ENCODE measurements at regions not wholly inside any gene's neighbourhood (a gene's known extent, or its start where the extent isn't known, plus 50 kb on each side); places are given as distances from the start of the nearest gene placed in this dataset.

GRCh38 chr14:54132496-54132895 lies 175.9 kb upstream of the BMP4 start:
- no peak for TF ChIP-seq POLR2AphosphoS5 (IDR thresholded peaks at IDR 0.05; ENCODE audit: low read depth, low read length)
- no peak for TF ChIP-seq TAF1 (IDR thresholded peaks at IDR 0.05; ENCODE audit: borderline replicate concordance, low read depth, low read length)
- TF ChIP-seq POLR2A (IDR thresholded peaks at IDR 0.05; ENCODE audit: low read depth, low read length): no peak
- FAIRE-seq: no peak
- DNase-seq (ENCODE audit: insufficient read length): no peak

- no peak for TF ChIP-seq TAF1 (IDR thresholded peaks at IDR 0.05; ENCODE audit: borderline replicate concordance, low read depth, low read length)
- no peak for TF ChIP-seq POLR2A (IDR thresholded peaks at IDR 0.05; ENCODE audit: low read depth, low read length)
- no peak for TF ChIP-seq POLR2AphosphoS5 (IDR thresholded peaks at IDR 0.05; ENCODE audit: low read depth, low read length)
- DNase-seq (ENCODE audit: insufficient read length): no peak
- FAIRE-seq: no peak
Observed at GRCh38 chr14:54133896-54134295, 177.3 kb upstream of the BMP4 start.

- TF ChIP-seq POLR2AphosphoS5 (IDR thresholded peaks at IDR 0.05; ENCODE audit: low read depth, low read length): no peak
- no peak for TF ChIP-seq POLR2A (IDR thresholded peaks at IDR 0.05; ENCODE audit: low read depth, low read length)
- no peak for TF ChIP-seq TAF1 (IDR thresholded peaks at IDR 0.05; ENCODE audit: borderline replicate concordance, low read depth, low read length)
- no peak for DNase-seq (ENCODE audit: insufficient read length)
- FAIRE-seq: no peak
Observed at GRCh38 chr14:54135804-54136280, 179.2 kb upstream of the BMP4 start.

GRCh38 chr14:54136894-54137613 lies 180.4 kb upstream of the BMP4 start:
- TF ChIP-seq POLR2AphosphoS5 (IDR thresholded peaks at IDR 0.05; ENCODE audit: low read depth, low read length) (no peak), POLR2A (IDR thresholded peaks at IDR 0.05; ENCODE audit: low read depth, low read length) (no peak), TAF1 (IDR thresholded peaks at IDR 0.05; ENCODE audit: borderline replicate concordance, low read depth, low read length) (no peak)
- FAIRE-seq: no peak
- no peak for DNase-seq (ENCODE audit: insufficient read length)

- FAIRE-seq (no peak), DNase-seq (ENCODE audit: insufficient read length) (no peak)
- TF ChIP-seq TAF1 (IDR thresholded peaks at IDR 0.05; ENCODE audit: borderline replicate concordance, low read depth, low read length): no peak
- TF ChIP-seq POLR2A (IDR thresholded peaks at IDR 0.05; ENCODE audit: low read depth, low read length): no peak
- TF ChIP-seq POLR2AphosphoS5 (IDR thresholded peaks at IDR 0.05; ENCODE audit: low read depth, low read length): no peak
Observed at GRCh38 chr14:54137614-54137961, 181.0 kb upstream of the BMP4 start.

- DNase-seq (ENCODE audit: insufficient read length): no peak
- no peak for TF ChIP-seq POLR2A (IDR thresholded peaks at IDR 0.05; ENCODE audit: low read depth, low read length)
- TF ChIP-seq POLR2AphosphoS5 (IDR thresholded peaks at IDR 0.05; ENCODE audit: low read depth, low read length): no peak
- no peak for TF ChIP-seq TAF1 (IDR thresholded peaks at IDR 0.05; ENCODE audit: borderline replicate concordance, low read depth, low read length)
- FAIRE-seq: no peak
Observed at GRCh38 chr14:54138024-54138353, 181.4 kb upstream of the BMP4 start.

- FAIRE-seq (no peak), DNase-seq (ENCODE audit: insufficient read length) (no peak)
- TF ChIP-seq POLR2AphosphoS5 (IDR thresholded peaks at IDR 0.05; ENCODE audit: low read depth, low read length) (no peak), TAF1 (IDR thresholded peaks at IDR 0.05; ENCODE audit: borderline replicate concordance, low read depth, low read length) (no peak), POLR2A (IDR thresholded peaks at IDR 0.05; ENCODE audit: low read depth, low read length) (no peak)
Observed at GRCh38 chr14:54138354-54139038, 181.9 kb upstream of the BMP4 start.

- FAIRE-seq (no peak), DNase-seq (ENCODE audit: insufficient read length) (no peak)
- TF ChIP-seq POLR2A (IDR thresholded peaks at IDR 0.05; ENCODE audit: low read depth, low read length): no peak
Observed at GRCh38 chr14:54140551-54140950, 183.9 kb upstream of the BMP4 start.

GRCh38 chr14:54146601-54147000 lies 190.0 kb upstream of the BMP4 start:
- FAIRE-seq: no peak

GRCh38 chr14:54147282-54147681 lies 190.7 kb upstream of the BMP4 start:
- FAIRE-seq (no peak), DNase-seq (ENCODE audit: insufficient read length) (no peak)
- no peak for TF ChIP-seq POLR2AphosphoS5 (IDR thresholded peaks at IDR 0.05; ENCODE audit: low read depth, low read length)
- TF ChIP-seq POLR2A (IDR thresholded peaks at IDR 0.05; ENCODE audit: low read depth, low read length): no peak
- TF ChIP-seq TAF1 (IDR thresholded peaks at IDR 0.05; ENCODE audit: borderline replicate concordance, low read depth, low read length): no peak

More at GRCh38 chr14:54146601-54147000, 190.0 kb upstream of the BMP4 start:
- no peak for DNase-seq (ENCODE audit: insufficient read length)
- TF ChIP-seq POLR2A (IDR thresholded peaks at IDR 0.05; ENCODE audit: low read depth, low read length) (no peak), TAF1 (IDR thresholded peaks at IDR 0.05; ENCODE audit: borderline replicate concordance, low read depth, low read length) (no peak), POLR2AphosphoS5 (IDR thresholded peaks at IDR 0.05; ENCODE audit: low read depth, low read length) (no peak)

GRCh38 chr14:54147758-54148157 lies 191.1 kb upstream of the BMP4 start:
- FAIRE-seq (no peak), DNase-seq (ENCODE audit: insufficient read length) (no peak)
- no peak for TF ChIP-seq POLR2AphosphoS5 (IDR thresholded peaks at IDR 0.05; ENCODE audit: low read depth, low read length)
- TF ChIP-seq POLR2A (IDR thresholded peaks at IDR 0.05; ENCODE audit: low read depth, low read length): no peak
- TF ChIP-seq TAF1 (IDR thresholded peaks at IDR 0.05; ENCODE audit: borderline replicate concordance, low read depth, low read length): no peak

- FAIRE-seq: no peak
- no peak for DNase-seq (ENCODE audit: insufficient read length)
- TF ChIP-seq TAF1 (IDR thresholded peaks at IDR 0.05; ENCODE audit: borderline replicate concordance, low read depth, low read length): no peak
- no peak for TF ChIP-seq POLR2AphosphoS5 (IDR thresholded peaks at IDR 0.05; ENCODE audit: low read depth, low read length)
- no peak for TF ChIP-seq POLR2A (IDR thresholded peaks at IDR 0.05; ENCODE audit: low read depth, low read length)
Observed at GRCh38 chr14:54148251-54148650, 191.6 kb upstream of the BMP4 start.

Data from GM12892 (cell line).